K562 (cell line): ENCODE measurements at regions not wholly inside any gene's neighbourhood (a gene's known extent, or its start where the extent isn't known, plus 50 kb on each side); places are given as distances from the start of the nearest gene placed in this dataset.

Experiments used
- ATAC-seq: fragments of 200-7000 bp; cut with Tn5 transposase; 3 replicates; pipeline ENCODE4 v1.9.1; 2020; ENCODE audit warnings: moderate library complexity
- BruUV-seq: library from RNA; stranded (reverse); fragments of 400-500 nt; replicated peaks from 2 replicates; lab custom pipeline; 2021; lab: Mats Ljungman, UMichigan
- CTCF ChIA-PET: fragments of 300-600 bp; formaldehyde crosslinking; extraction: SDS; loops from one replicate; lab custom pipeline; 2021; ENCODE audit warnings: low intra/inter-chr PET ratio; lab: Yijun Ruan, JAX
- POLR2A ChIA-PET: fragments of 300-600, 350-650 bp; sonication (Branson Sonifier 250); formaldehyde crosslinking; extraction: SDS; loops from one replicate; lab custom pipeline; 2021; ENCODE audit warnings: antibody characterized with exemption, inconsistent platforms; lab: Yijun Ruan, JAX
- DNase-seq, 4 experiments: peaks; one replicate each; pipeline versions ENCODE4 v3.0.0 to v3.0.0-alpha.2; 2011 to 2018; ENCODE audit warnings: low spot score in 3 of 4, mixed read lengths in 3 of 4; ENCODE audit errors: extremely low read depth in 1 of 4
- FAIRE-seq: peaks from 2 replicates; lab custom pipeline; 2011; peaks lifted over from hg19 to GRCh38; lab: Jason Lieb, UNC
- H2AFZ ChIP-seq: 2 replicates; pipeline ENCODE4 v1.6.0; 2011; ENCODE audit warnings: low read depth, low read length, control low read depth, inconsistent platforms
- H3K27ac ChIP-seq: fragments of 200-600 bp; 3 replicates; pipeline ENCODE4 v1.8.0; 2011; ENCODE audit warnings: low read depth, mild to moderate bottlenecking, control low read depth, inconsistent platforms, low read length, moderate library complexity, mixed read lengths; ENCODE audit errors: extremely low read depth
- H3K27me3 ChIP-seq, 2 experiments: fragments of 300-600 bp in 1 of 2; 2 replicates in 1 of 2; 3 replicates in 1 of 2; pipeline versions ENCODE4 v1.6.0 to v1.8.0; 2011; ENCODE audit warnings: inconsistent platforms in 2 of 2, low read length in 2 of 2, mild to moderate bottlenecking in 1 of 2, mixed read lengths in 1 of 2, moderate library complexity in 1 of 2; ENCODE audit not compliant: control insufficient read depth in 2 of 2, insufficient read depth in 2 of 2
- H3K36me3 ChIP-seq: fragments of 300-600 bp; 3 replicates; pipeline ENCODE4 v1.8.0; 2011; ENCODE audit warnings: mild to moderate bottlenecking, low read length, inconsistent platforms; ENCODE audit not compliant: control insufficient read depth, insufficient read depth
- H3K4me1 ChIP-seq, 2 experiments: fragments of 200-600 bp in 1 of 2; replicated peaks in 1 of 2; 2 replicates in 1 of 2; 3 replicates in 1 of 2; pipeline versions ENCODE4 v1.5.1 to v1.8.0; 2011; ENCODE audit warnings: inconsistent platforms in 2 of 2, low read length in 2 of 2, mild to moderate bottlenecking in 1 of 2, mixed read lengths in 1 of 2, moderate library complexity in 1 of 2; ENCODE audit not compliant: control insufficient read depth in 2 of 2, insufficient read depth in 2 of 2
- H3K4me2 ChIP-seq: 2 replicates; pipeline ENCODE4 v1.6.1; 2011; ENCODE audit warnings: low read length, control low read depth, inconsistent platforms, mixed read lengths; ENCODE audit not compliant: insufficient read depth
- H3K4me3 ChIP-seq: fragments of 200-600 bp; sonication (generic), shearing (Covaris generic); 2 replicates; pipeline ENCODE4 v1.5.1; 2016; ENCODE audit warnings: control low read depth, inconsistent platforms
- H3K79me2 ChIP-seq: fragments of 200-600 bp; 3 replicates; pipeline ENCODE4 v1.8.0; 2011; ENCODE audit warnings: low read length, inconsistent platforms; ENCODE audit not compliant: control insufficient read depth, insufficient read depth
- H3K9ac ChIP-seq, 2 experiments: 2 replicates each; pipeline versions ENCODE4 v1.6.0 to v1.6.1; 2011; ENCODE audit warnings: low read depth in 2 of 2, low read length in 2 of 2, control low read depth in 1 of 2, inconsistent platforms in 1 of 2, mild to moderate bottlenecking in 1 of 2, mixed read lengths in 1 of 2; ENCODE audit not compliant: insufficient read depth in 1 of 2
- H3K9me1 ChIP-seq: one replicate; pipeline ENCODE4 v1.6.0; 2011; ENCODE audit warnings: inconsistent platforms, mild to moderate bottlenecking, low read length, moderate library complexity; ENCODE audit not compliant: control insufficient read depth, insufficient read depth
- H3K9me3 ChIP-seq: replicated peaks from 2 replicates; pipeline ENCODE4 v1.5.1; 2011; ENCODE audit warnings: low read depth, low read length, inconsistent platforms; ENCODE audit not compliant: control insufficient read depth, insufficient read depth
- H4K20me1 ChIP-seq: replicated peaks from 2 replicates; pipeline ENCODE4 v1.6.1; 2011; ENCODE audit warnings: low read length, inconsistent platforms, mixed read lengths; ENCODE audit not compliant: control insufficient read depth, insufficient read depth
- ARID1B ChIP-seq: fragments of 450-650 bp; IDR thresholded peaks from 2 replicates; pipeline ENCODE4 v1.6.1; 2016; ENCODE audit warnings: antibody characterized with exemption, mild to moderate bottlenecking, inconsistent platforms
- DNMT1 ChIP-seq: fragments of 450-650 bp; IDR thresholded peaks from 2 replicates; pipeline ENCODE4 v1.6.1; 2016; ENCODE audit warnings: antibody characterized with exemption, mild to moderate bottlenecking
- FOXJ2 ChIP-seq: fragments of 200-800 bp; sonication (Bioruptor generic); IDR thresholded peaks from 2 replicates; pipeline ENCODE4 v1.6.1; 2016; ENCODE audit warnings: missing genetic modification characterization, missing compliant biosample characterization
- LEF1 ChIP-seq: fragments of 450-650 bp; IDR thresholded peaks from 2 replicates; pipeline ENCODE4 v1.6.1; 2016; ENCODE audit warnings: mild to moderate bottlenecking
- SIN3A ChIP-seq, 2 experiments: fragments of 150-350 bp in 1 of 2; IDR thresholded peaks; 2 replicates each; pipeline ENCODE4 v1.6.1; 2011 to 2016; ENCODE audit warnings: borderline replicate concordance in 2 of 2, low read depth in 2 of 2, low read length in 2 of 2, mild to moderate bottlenecking in 2 of 2, moderate library complexity in 2 of 2; ENCODE audit not compliant: control insufficient read depth in 1 of 2
- ZNF217 ChIP-seq: sonication (generic); formaldehyde crosslinking; IDR thresholded peaks from 2 replicates; pipeline ENCODE4 v1.8.0; 2022; ENCODE audit warnings: mild to moderate bottlenecking, missing genetic modification reagents
- ZNF232 ChIP-seq: sonication (generic); formaldehyde crosslinking; IDR thresholded peaks from 2 replicates; pipeline ENCODE4 v1.8.0; 2022; ENCODE audit warnings: mild to moderate bottlenecking, missing genetic modification reagents
- ZNF274 ChIP-seq: IDR thresholded peaks from 2 replicates; pipeline ENCODE4 v1.6.1; 2011; ENCODE audit warnings: low read depth, mild to moderate bottlenecking, low read length, moderate library complexity, borderline replicate concordance
- ZNF583 ChIP-seq: fragments of 250-450 bp; sonication (Bioruptor Pico); IDR thresholded peaks from 2 replicates; pipeline ENCODE4 v1.4.0; 2020
- ZNF785 ChIP-seq: fragments of 250-450 bp; sonication (Bioruptor Pico); IDR thresholded peaks from 2 replicates; pipeline ENCODE4 v1.4.0; 2020; ENCODE audit warnings: mild to moderate bottlenecking
- WGBS: fragments of 100-300 bp; shearing (Covaris generic); methylation state at CpG from one replicate; pipeline ENCODE4 v1.1.6; 2016; ENCODE audit warnings: low coverage, mixed read lengths; ENCODE audit not compliant: insufficient coverage; ENCODE audit errors: missing lambda C conversion rate; 5-methylcytosine and 5-hydroxymethylcytosine counted together
- in situ Hi-C: fragments of 300-500 bp; cut with MboI; formaldehyde crosslinking; loops from 4 replicates; pipeline ENCODE4 v1.15.0; 2018; ENCODE audit warnings: inconsistent platforms, mixed read lengths
- intact Hi-C: fragments of 100-400 bp; cut with micrococcal nuclease; formaldehyde crosslinking; loops from 2 replicates; pipeline ENCODE4 v1.14.2; 2022
- TF ChIP-seq, protein P1 (sequence below): fragments of 250-450 bp; sonication (Bioruptor Pico); IDR thresholded peaks from 2 replicates; pipeline ENCODE4 v1.5.0; 2021

DNA sequence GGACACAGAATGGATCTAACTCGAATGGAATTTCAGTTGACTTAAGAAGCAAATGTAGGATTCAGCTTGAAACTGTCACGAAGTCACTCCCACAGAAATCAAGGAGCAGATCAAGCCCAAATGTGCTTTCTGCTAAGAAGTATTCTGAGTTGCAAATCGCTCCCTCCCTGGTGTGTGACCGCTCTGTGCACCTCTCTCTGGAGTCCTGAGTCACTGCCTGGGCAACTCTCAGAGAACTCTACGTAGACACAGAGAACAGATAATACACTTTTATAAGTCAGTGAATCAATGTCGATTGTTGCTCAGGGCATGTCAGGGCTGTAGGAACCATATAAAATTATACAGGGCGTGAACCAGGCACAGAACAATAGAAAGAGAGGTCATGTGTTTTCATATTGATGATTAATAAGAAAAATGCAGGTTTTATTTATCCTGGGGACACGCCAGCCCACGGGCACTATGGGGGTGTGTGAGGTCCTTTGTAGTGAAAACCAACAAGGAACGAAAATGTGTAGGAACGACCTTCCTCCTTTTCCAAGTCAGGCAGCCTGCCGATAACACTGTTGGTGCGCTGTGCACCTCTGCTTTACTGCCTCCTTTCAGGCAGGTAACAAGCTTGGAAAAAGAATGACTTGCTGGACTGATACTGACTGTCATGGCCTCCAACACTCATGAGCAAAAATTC lies 248.1 kb upstream of the FOXQ1 start:
- intact Hi-C loops (no loop called here), in situ Hi-C loops (no loop called here)
- Histone ChIP-seq H3K4me2 (no peak overlapping the region), H3K4me1 (no peaks in the 10 kb centered on the region), H3K36me3 (no peaks in the 10 kb centered on the region), H3K9me1 (no peaks in the 10 kb centered on the region), H4K20me1 (no peaks in the 10 kb centered on the region), H3K9ac (no peak overlapping the region), H2AFZ (no peak overlapping the region), H3K4me3 (no peak overlapping the region), H3K27me3 (peaks cover 0 to 31% of the 10 kb centered on the region in 2 experiments; a peak in 2 of 5 replicates), H3K9me3 (no peaks in the 10 kb centered on the region), H3K27ac (no peak overlapping the region), H3K79me2 (no peaks in the 10 kb centered on the region)
- TF ChIP-seq SIN3A (IDR thresholded peaks at IDR 0.05; ENCODE audit: borderline replicate concordance in 2 of 2, control insufficient read depth in 1 of 2, low read depth in 2 of 2, low read length in 2 of 2) (no peak), ZNF217 (no peak), LEF1 (no peak), ARID1B (no peak), FOXJ2 (tag) (no peak), ZNF232 (CRISPR knock-in tag) (no peak), ZNF583 (CRISPR knock-in tag) (no peak), DNMT1 (no peak), ZNF785 (no peak), ZNF274 (no peak)
- TF ChIP-seq, protein P1, sequence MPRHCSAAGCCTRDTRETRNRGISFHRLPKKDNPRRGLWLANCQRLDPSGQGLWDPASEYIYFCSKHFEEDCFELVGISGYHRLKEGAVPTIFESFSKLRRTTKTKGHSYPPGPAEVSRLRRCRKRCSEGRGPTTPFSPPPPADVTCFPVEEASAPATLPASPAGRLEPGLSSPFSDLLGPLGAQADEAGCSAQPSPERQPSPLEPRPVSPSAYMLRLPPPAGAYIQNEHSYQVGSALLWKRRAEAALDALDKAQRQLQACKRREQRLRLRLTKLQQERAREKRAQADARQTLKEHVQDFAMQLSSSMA: no peak
- no peak for DNase-seq
- WGBS: under 1% methylated on average over 13 of the region's 13 CpGs
- no peak for ATAC-seq
- no TSS peak for BruUV-seq
- ChIA-PET CTCF (no interaction called here), POLR2A (interaction anchor here (0.8 kb wide), 1 partner anchor 1406 kb away, joined by 3 read pairs; no protein-coding TSS in a partner anchor)
- no peak for FAIRE-seq
